RWPE2 (cell line): ENCODE measurements at regions not wholly inside any gene's neighbourhood (a gene's known extent, or its start where the extent isn't known, plus 50 kb on each side); places are given as distances from the start of the nearest gene placed in this dataset.

Experiments used
- ATAC-seq: fragments of 200-7000 bp; cut with Tn5 transposase; 3 replicates; pipeline ENCODE4 v1.9.1; 2021; ENCODE audit warnings: low read depth
- DNase-seq: peaks from one replicate; pipeline ENCODE4 v3.0.0-alpha.2; 2020; ENCODE audit warnings: low spot score
- H3K27ac ChIP-seq: fragments of 450-650 bp; 2 replicates; pipeline ENCODE4 v1.5.1; 2017; ENCODE audit warnings: mild to moderate bottlenecking; ENCODE audit not compliant: poor library complexity, severe bottlenecking
- H3K27me3 ChIP-seq: fragments of 250-450 bp; sonication (Bioruptor Pico); 2 replicates; pipeline ENCODE4 v1.5.1; 2021; ENCODE audit warnings: mild to moderate bottlenecking, moderate library complexity; ENCODE audit not compliant: insufficient read depth, poor library complexity, severe bottlenecking
- H3K36me3 ChIP-seq: fragments of 250-450 bp; sonication (Bioruptor Pico); 2 replicates; pipeline ENCODE4 v1.5.1; 2020; ENCODE audit warnings: low read depth, mild to moderate bottlenecking, moderate library complexity
- H3K4me1 ChIP-seq: fragments of 250-450 bp; sonication (Bioruptor Pico); 2 replicates; pipeline ENCODE4 v1.5.1; 2021; ENCODE audit warnings: mild to moderate bottlenecking, moderate library complexity; ENCODE audit not compliant: insufficient read depth, poor library complexity, severe bottlenecking
- H3K4me3 ChIP-seq: fragments of 250-450 bp; sonication (Bioruptor Pico); 2 replicates; pipeline ENCODE4 v1.5.1; 2021; ENCODE audit warnings: mild to moderate bottlenecking, moderate library complexity; ENCODE audit not compliant: severe bottlenecking
- H3K9me3 ChIP-seq: fragments of 250-450 bp; sonication (Bioruptor Pico); 2 replicates; pipeline ENCODE4 v1.5.1; 2021; ENCODE audit warnings: mild to moderate bottlenecking, moderate library complexity; ENCODE audit not compliant: severe bottlenecking
- CTCF ChIP-seq: fragments of 450-650 bp; IDR thresholded peaks from one replicate; pipeline ENCODE4 v1.5.1; 2017; ENCODE audit warnings: mild to moderate bottlenecking, moderate library complexity; ENCODE audit not compliant: poor library complexity, severe bottlenecking

GRCh38 chr9:134265078-134265477 is 61.2 kb upstream of the RXRA start:
- Histone ChIP-seq H3K9me3 (no peaks in the 10 kb centered on the region), H3K36me3 (no peaks in the 10 kb centered on the region), H3K4me3 (no peak overlapping the region), H3K27ac (no peak overlapping the region), H3K4me1 (no peaks in the 10 kb centered on the region), H3K27me3 (peaks cover 12% of the 10 kb centered on the region)
- no peak for TF ChIP-seq CTCF
- DNase-seq (no peak), ATAC-seq (no peak)

- ATAC-seq, result no peak
These were observed 59.8 kb upstream of the RXRA start for GRCh38 chr9:134266418-134266817.

GRCh38 chr9:134267305-134267880 is 58.9 kb upstream of the RXRA start:
- no peak overlapping the region for H3K4me3 ChIP-seq
- TF ChIP-seq CTCF, result no peak
- no peak overlapping the region for H3K27ac ChIP-seq

More at GRCh38 chr9:134266418-134266817, 59.8 kb upstream of the RXRA start:
- no peaks in the 10 kb centered on the region for H3K9me3 ChIP-seq
- TF ChIP-seq CTCF, result no peak
- H3K27ac ChIP-seq, result no peak overlapping the region
- no peak for DNase-seq
- peaks cover 12% of the 10 kb centered on the region for H3K27me3 ChIP-seq
- no peak overlapping the region for H3K4me3 ChIP-seq
- no peaks in the 10 kb centered on the region for H3K4me1 ChIP-seq
- H3K36me3 ChIP-seq, result no peaks in the 10 kb centered on the region

GRCh38 chr9:134267881-134268724 is 58.2 kb upstream of the RXRA start:
- no peak for TF ChIP-seq CTCF
- ATAC-seq (no peak), DNase-seq (no peak)
- peaks cover 12% of the 10 kb centered on the region for H3K27me3 ChIP-seq
- no peaks in the 10 kb centered on the region for H3K36me3 ChIP-seq
- no peaks in the 10 kb centered on the region for H3K4me1 ChIP-seq
- no peaks in the 10 kb centered on the region for H3K9me3 ChIP-seq
- no peak overlapping the region for H3K4me3 ChIP-seq
- H3K27ac ChIP-seq, result no peak overlapping the region

More at GRCh38 chr9:134267305-134267880, 58.9 kb upstream of the RXRA start:
- Histone ChIP-seq H3K27me3 (peaks cover 12% of the 10 kb centered on the region), H3K9me3 (no peaks in the 10 kb centered on the region), H3K4me1 (no peaks in the 10 kb centered on the region), H3K36me3 (no peaks in the 10 kb centered on the region)
- DNase-seq (no peak), ATAC-seq (no peak)

- ATAC-seq (no peak), DNase-seq (no peak)
- H3K27ac ChIP-seq, result no peak overlapping the region
- no peak for TF ChIP-seq CTCF
- peaks cover 8% of the 10 kb centered on the region for H3K27me3 ChIP-seq
- H3K4me3 ChIP-seq, result no peak overlapping the region
- no peaks in the 10 kb centered on the region for H3K9me3 ChIP-seq
- H3K36me3 ChIP-seq, result no peaks in the 10 kb centered on the region
- no peaks in the 10 kb centered on the region for H3K4me1 ChIP-seq
These were observed 57.5 kb upstream of the RXRA start for GRCh38 chr9:134268747-134269146.
